Mesenchymal stem cell (in vitro differentiated cells and primary cell): ENCODE measurements at regions not wholly inside any gene's neighbourhood (a gene's known extent, or its start where the extent isn't known, plus 50 kb on each side); places are given as distances from the start of the nearest gene placed in this dataset.

Experiments used
- DNase-seq: peaks from one replicate; pipeline ENCODE4 v3.0.0-alpha.2; 2013
- H2AFZ ChIP-seq: one replicate; pipeline ENCODE4 v1.6.1; 2013; ENCODE audit warnings: low read depth, mild to moderate bottlenecking, control low read depth, inconsistent platforms, low read length, moderate library complexity
- H2AK5ac ChIP-seq: 2 replicates; pipeline ENCODE4 v1.6.1; 2013; ENCODE audit warnings: low read length, moderate library complexity, mild to moderate bottlenecking, inconsistent platforms; ENCODE audit not compliant: severe bottlenecking
- H2BK120ac ChIP-seq: one replicate; pipeline ENCODE4 v1.6.1; 2013; ENCODE audit warnings: low read depth, mild to moderate bottlenecking, inconsistent platforms, low read length, moderate library complexity
- H2BK12ac ChIP-seq, 2 experiments: one replicate each; pipeline ENCODE4 v1.6.1; 2013; ENCODE audit warnings: inconsistent platforms in 2 of 2, low read length in 2 of 2, mild to moderate bottlenecking in 2 of 2, moderate library complexity in 2 of 2, control low read depth in 1 of 2
- H2BK15ac ChIP-seq: one replicate; pipeline ENCODE4 v1.6.1; 2013; ENCODE audit warnings: mild to moderate bottlenecking, low read depth, inconsistent platforms; ENCODE audit not compliant: poor library complexity, severe bottlenecking
- H2BK5ac ChIP-seq: 2 replicates; pipeline ENCODE4 v1.6.1; 2013; ENCODE audit warnings: low read depth, mild to moderate bottlenecking, low read length, control low read depth, inconsistent platforms; ENCODE audit not compliant: poor library complexity, severe bottlenecking
- H3K14ac ChIP-seq, 2 experiments: one replicate each; pipeline ENCODE4 v1.6.1; 2013; ENCODE audit warnings: inconsistent platforms in 2 of 2, low read length in 2 of 2, control low read depth in 1 of 2, mild to moderate bottlenecking in 1 of 2, moderate library complexity in 1 of 2
- H3K18ac ChIP-seq, 2 experiments: one replicate each; pipeline ENCODE4 v1.6.1; 2013; ENCODE audit warnings: inconsistent platforms in 2 of 2, low read length in 2 of 2, control low read depth in 1 of 2, low read depth in 1 of 2, mild to moderate bottlenecking in 1 of 2
- H3K23ac ChIP-seq, 2 experiments: one replicate each; pipeline ENCODE4 v1.6.1; 2013; ENCODE audit warnings: inconsistent platforms in 2 of 2, low read length in 2 of 2, mild to moderate bottlenecking in 2 of 2, moderate library complexity in 2 of 2, control low read depth in 1 of 2
- H3K27ac ChIP-seq: 2 replicates; pipeline ENCODE4 v1.5.1; 2013; ENCODE audit warnings: mild to moderate bottlenecking, moderate library complexity, low read length, control low read depth, inconsistent platforms; ENCODE audit not compliant: poor library complexity, severe bottlenecking
- H3K27me3 ChIP-seq, 2 experiments: 2 replicates each; pipeline versions ENCODE4 v1.6.1 to v1.7.0; 2013; ENCODE audit warnings: low read length in 2 of 2, mild to moderate bottlenecking in 2 of 2, moderate library complexity in 2 of 2, control low read depth in 1 of 2, inconsistent platforms in 1 of 2; ENCODE audit not compliant: control insufficient read depth in 1 of 2, insufficient read depth in 1 of 2
- H3K36me3 ChIP-seq, 2 experiments: 2 replicates each; pipeline versions ENCODE4 v1.6.1 to v1.7.0; 2013; ENCODE audit warnings: low read length in 2 of 2, control low read depth in 1 of 2, inconsistent platforms in 1 of 2, low read depth in 1 of 2, mild to moderate bottlenecking in 1 of 2; ENCODE audit not compliant: insufficient read depth in 2 of 2, control insufficient read depth in 1 of 2
- H3K4ac ChIP-seq, 2 experiments: one replicate each; pipeline ENCODE4 v1.6.1; 2013; ENCODE audit warnings: inconsistent platforms in 2 of 2, low read length in 2 of 2, mild to moderate bottlenecking in 2 of 2, moderate library complexity in 2 of 2, control low read depth in 1 of 2, low read depth in 1 of 2
- H3K4me1 ChIP-seq: 2 replicates; pipeline ENCODE4 v1.6.1; 2013; ENCODE audit warnings: low read depth, low read length, control low read depth; ENCODE audit not compliant: control insufficient read depth, insufficient read depth
- H3K4me2 ChIP-seq: 2 replicates; pipeline ENCODE4 v1.6.1; 2013; ENCODE audit warnings: low read length, mild to moderate bottlenecking, inconsistent platforms; ENCODE audit not compliant: poor library complexity, severe bottlenecking
- H3K4me3 ChIP-seq, 2 experiments: 2 replicates each; pipeline versions ENCODE4 v1.5.1 to v1.7.0; 2013; ENCODE audit warnings: low read length in 2 of 2, mild to moderate bottlenecking in 2 of 2, control low read depth in 1 of 2, low read depth in 1 of 2; ENCODE audit not compliant: insufficient read depth in 1 of 2
- H3K79me1 ChIP-seq: replicated peaks from 2 replicates; pipeline ENCODE4 v1.6.1; 2013; ENCODE audit warnings: mild to moderate bottlenecking, control low read depth, low read length, inconsistent platforms; ENCODE audit not compliant: poor library complexity, severe bottlenecking
- H3K9ac ChIP-seq: 2 replicates; pipeline ENCODE4 v1.7.0; 2013; ENCODE audit warnings: mild to moderate bottlenecking, low read length, moderate library complexity
- H3K9me3 ChIP-seq: 2 replicates; pipeline ENCODE4 v1.7.0; 2013; ENCODE audit warnings: mild to moderate bottlenecking, low read length; ENCODE audit not compliant: control insufficient read depth
- H4K8ac ChIP-seq: one replicate; pipeline ENCODE4 v1.6.1; 2013; ENCODE audit warnings: inconsistent platforms, mild to moderate bottlenecking, low read length, moderate library complexity
- H4K91ac ChIP-seq: one replicate; pipeline ENCODE4 v1.6.1; 2013; ENCODE audit warnings: mild to moderate bottlenecking, low read length, inconsistent platforms
- WGBS: methylation state at CpG from one replicate; pipeline ENCODE4 v1.1.7; 2013; ENCODE audit warnings: mixed read lengths; 5-methylcytosine and 5-hydroxymethylcytosine counted together

DNA sequence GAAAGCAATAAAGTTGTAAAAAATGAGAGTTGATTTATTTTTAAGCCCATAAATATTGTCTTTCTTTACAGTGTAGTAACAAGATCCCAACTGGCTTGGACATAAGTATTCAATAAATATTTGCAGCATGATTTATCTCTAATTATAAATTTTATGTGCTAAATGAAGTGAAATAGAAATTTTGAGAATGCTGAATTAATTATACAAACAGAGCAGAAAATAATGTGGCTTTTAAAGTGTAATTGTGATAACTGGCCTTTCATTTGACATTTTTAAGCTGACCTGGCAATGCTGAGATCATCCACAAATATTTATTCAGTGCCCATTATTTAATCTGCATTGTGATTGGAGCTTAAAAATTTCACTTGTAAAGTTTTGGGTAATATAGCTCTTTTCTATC lies 201.6 kb upstream of the NAV3 start:
- H3K27me3 ChIP-seq: no peaks in the 10 kb centered on the region
- peaks cover 7% of the 10 kb centered on the region for H3K9me3 ChIP-seq
- no peak overlapping the region for H3K27ac ChIP-seq

DNA sequence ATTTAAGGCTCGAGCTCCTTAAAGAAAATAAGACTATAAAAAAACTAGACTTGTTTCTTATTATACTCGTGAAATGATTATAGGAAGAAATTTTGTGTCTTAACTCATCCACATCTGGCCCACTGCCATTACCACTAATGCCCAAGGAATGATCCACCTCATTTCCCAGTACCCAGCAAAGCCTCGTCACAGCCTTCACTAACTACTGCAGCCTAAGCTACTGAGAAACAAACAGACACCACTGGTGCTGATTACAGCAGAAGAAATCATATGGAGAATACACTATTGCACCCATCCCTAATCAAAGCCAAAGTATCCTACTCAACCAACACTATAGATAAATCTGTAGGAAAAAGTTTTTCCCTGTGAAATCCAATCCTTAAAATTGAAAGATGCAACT lies 205.3 kb upstream of the NAV3 start:
- peaks cover 7% of the 10 kb centered on the region for H3K9me3 ChIP-seq
- no peaks in the 10 kb centered on the region for H3K79me1 ChIP-seq
- H3K4me3 ChIP-seq: no peak overlapping the region
- H3K4me2 ChIP-seq: no peak overlapping the region
- no peak overlapping the region for H2BK15ac ChIP-seq
- H3K36me3 ChIP-seq: no peaks in the 10 kb centered on the region
- no peak overlapping the region for H4K91ac ChIP-seq
- H3K4ac ChIP-seq: no peak overlapping the region
- WGBS: 94% methylated on average over 1 of the region's 3 CpGs
- H3K4me1 ChIP-seq: no peaks in the 10 kb centered on the region
- no peak overlapping the region for H2AFZ ChIP-seq
- H3K18ac ChIP-seq: no peak overlapping the region
- DNase-seq: peak; percentile 24
- no peak overlapping the region for H2BK120ac ChIP-seq
- no peaks in the 10 kb centered on the region for H3K27me3 ChIP-seq
- no peak overlapping the region for H2BK5ac ChIP-seq
- H3K14ac ChIP-seq: no peak overlapping the region
- H3K23ac ChIP-seq: no peak overlapping the region
- no peak overlapping the region for H3K27ac ChIP-seq
- H2BK12ac ChIP-seq: no peak overlapping the region
- H3K9ac ChIP-seq: peak overlapping the region; percentile 82
- no peak overlapping the region for H4K8ac ChIP-seq
- no peak overlapping the region for H2AK5ac ChIP-seq

More for the DNA sequence above, 201.6 kb upstream of the NAV3 start:
- Histone ChIP-seq H3K4me3 (no peak overlapping the region), H2BK120ac (no peak overlapping the region), H2BK12ac (no peak overlapping the region), H3K4ac (no peak overlapping the region), H2AK5ac (no peak overlapping the region), H3K4me2 (no peak overlapping the region), H2BK15ac (no peak overlapping the region), H2BK5ac (no peak overlapping the region), H3K36me3 (no peaks in the 10 kb centered on the region), H3K4me1 (no peaks in the 10 kb centered on the region), H3K23ac (no peak overlapping the region), H3K14ac (no peak overlapping the region), H3K79me1 (no peaks in the 10 kb centered on the region), H3K9ac (no peak overlapping the region), H4K8ac (no peak overlapping the region), H4K91ac (no peak overlapping the region), H2AFZ (no peak overlapping the region), H3K18ac (no peak overlapping the region)
- DNase-seq: no peak

DNA sequence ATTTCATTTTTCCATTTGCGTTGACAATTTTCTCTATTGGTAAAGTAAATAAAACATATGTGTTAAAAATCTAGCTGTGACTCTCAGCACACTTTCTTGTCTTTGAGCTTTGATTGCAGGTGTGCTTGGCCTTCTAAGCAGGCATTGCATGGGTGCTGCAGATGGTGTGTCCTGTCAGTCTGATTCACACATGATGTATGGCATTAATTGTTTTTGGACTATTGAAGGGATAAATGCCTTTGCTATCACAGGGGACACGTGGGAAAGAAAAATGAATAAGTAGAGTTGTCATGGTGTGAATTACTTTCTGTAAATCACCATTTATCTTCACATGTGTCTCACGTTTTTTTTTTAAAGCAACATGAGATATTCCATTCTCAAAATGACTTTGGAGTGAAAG lies 211.3 kb upstream of the NAV3 start:
- no peak overlapping the region for H3K4me3 ChIP-seq
- H3K27me3 ChIP-seq: no peaks in the 10 kb centered on the region
- H3K14ac ChIP-seq: no peak overlapping the region
- H2BK15ac ChIP-seq: no peak overlapping the region
- no CpG with 5 or more reads among the region's 3 CpGs for WGBS
- no peak overlapping the region for H3K18ac ChIP-seq
- H2AK5ac ChIP-seq: no peak overlapping the region
- no peak overlapping the region for H2BK5ac ChIP-seq
- no peak overlapping the region for H3K4me2 ChIP-seq
- H3K79me1 ChIP-seq: no peaks in the 10 kb centered on the region
- no peak overlapping the region for H3K9ac ChIP-seq
- no peak overlapping the region for H3K4ac ChIP-seq
- H2BK12ac ChIP-seq: no peak overlapping the region
- H2AFZ ChIP-seq: no peak overlapping the region
- H4K8ac ChIP-seq: no peak overlapping the region
- no peak overlapping the region for H2BK120ac ChIP-seq
- no peaks in the 10 kb centered on the region for H3K36me3 ChIP-seq
- H4K91ac ChIP-seq: no peak overlapping the region
- no peak overlapping the region for H3K23ac ChIP-seq
- DNase-seq: no peak
- no peaks in the 10 kb centered on the region for H3K4me1 ChIP-seq
- H3K9me3 ChIP-seq: peaks cover 5% of the 10 kb centered on the region
- H3K27ac ChIP-seq: no peak overlapping the region

DNA sequence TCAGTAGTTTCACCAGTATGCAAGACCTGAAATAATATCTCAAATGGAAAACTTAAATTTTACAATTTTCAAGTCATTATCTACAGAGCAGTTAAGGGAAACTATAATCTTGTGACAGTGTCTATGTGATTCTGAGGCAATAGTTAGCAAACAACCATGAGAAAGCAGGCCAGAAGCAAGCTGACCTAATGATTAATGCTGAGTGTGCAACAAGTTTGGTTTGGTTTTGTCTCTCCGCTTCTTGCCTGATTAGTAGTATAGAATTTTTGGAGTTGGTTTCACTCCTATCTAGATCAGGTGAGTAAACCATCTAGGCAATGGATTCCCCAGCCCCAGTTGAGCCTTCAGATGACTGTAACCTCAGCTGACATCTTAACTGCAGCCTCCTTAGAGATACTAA lies 212.9 kb upstream of the NAV3 start:
- no peak overlapping the region for H2AK5ac ChIP-seq
- no peak overlapping the region for H3K18ac ChIP-seq
- H3K9me3 ChIP-seq: peaks cover 5% of the 10 kb centered on the region
- no peak overlapping the region for H3K27ac ChIP-seq
- no peak overlapping the region for H2BK15ac ChIP-seq
- no peaks in the 10 kb centered on the region for H3K79me1 ChIP-seq
- no peaks in the 10 kb centered on the region for H3K36me3 ChIP-seq
- no peak overlapping the region for H2BK5ac ChIP-seq
- H4K91ac ChIP-seq: no peak overlapping the region
- no peak overlapping the region for H3K4ac ChIP-seq
- no peak overlapping the region for H3K23ac ChIP-seq
- H3K14ac ChIP-seq: no peak overlapping the region
- H3K4me3 ChIP-seq: no peak overlapping the region
- no peak overlapping the region for H2BK120ac ChIP-seq
- H4K8ac ChIP-seq: no peak overlapping the region
- H2AFZ ChIP-seq: no peak overlapping the region
- no peak overlapping the region for H2BK12ac ChIP-seq
- 90% methylated on average over 1 of the region's 1 CpG for WGBS
- no peak overlapping the region for H3K4me2 ChIP-seq
- no peak overlapping the region for H3K9ac ChIP-seq
- no peaks in the 10 kb centered on the region for H3K4me1 ChIP-seq
- H3K27me3 ChIP-seq: no peaks in the 10 kb centered on the region
- no peak for DNase-seq
